Non-pigmented ciliary epithelial cell (primary cell): ENCODE measurements at regions not wholly inside any gene's neighbourhood (a gene's known extent, or its start where the extent isn't known, plus 50 kb on each side); places are given as distances from the start of the nearest gene placed in this dataset.

ENCODE experiments used
- DNase-seq: peaks from one replicate; pipeline ENCODE4 v3.0.0-alpha.2; 2010; ENCODE audit warnings: low read depth

DNA sequence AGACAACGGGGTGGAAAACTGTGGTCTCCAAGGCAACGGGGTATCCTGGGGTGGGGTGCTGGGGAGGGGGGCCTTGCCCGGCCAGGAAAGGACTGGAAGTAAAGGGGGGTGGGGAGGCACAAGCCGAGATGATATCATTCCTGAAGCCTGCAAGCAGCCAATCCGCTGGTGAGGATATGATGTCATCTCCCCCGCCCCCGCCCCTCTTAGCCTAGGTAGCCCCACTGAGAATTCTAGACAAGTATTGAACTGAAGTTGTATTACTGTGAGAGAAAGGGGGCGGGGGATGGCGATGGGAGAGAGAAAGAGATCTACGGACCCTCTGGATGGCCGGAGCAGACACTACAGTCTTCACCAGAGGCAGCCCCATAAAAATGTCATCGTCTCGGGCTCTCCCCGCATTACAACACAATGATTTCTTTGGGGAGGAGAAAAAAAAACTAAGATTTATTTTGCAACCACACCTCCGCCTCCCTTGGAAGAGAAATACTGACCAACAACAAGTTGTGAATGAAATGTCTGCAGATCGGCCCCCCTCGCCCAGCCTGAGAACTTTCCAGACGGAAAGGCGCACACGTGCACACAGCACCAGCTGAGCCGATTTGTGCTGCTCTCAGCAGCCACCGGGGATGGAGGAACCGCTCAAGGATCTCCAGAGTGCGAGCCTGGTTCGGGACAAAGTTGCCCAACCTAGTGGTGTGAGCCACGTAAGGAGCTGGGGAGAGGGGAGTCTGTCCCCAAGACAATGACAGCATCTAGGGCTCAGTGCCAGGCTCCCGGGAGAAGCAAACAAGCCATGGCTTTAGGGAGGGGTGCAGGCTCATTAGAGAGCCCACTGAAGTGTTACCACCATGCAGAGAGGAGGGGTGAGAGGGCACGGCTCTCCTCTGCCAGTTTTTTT lies 222.1 kb downstream of the SOX9 start:
- DNase-seq, result no peak

DNA sequence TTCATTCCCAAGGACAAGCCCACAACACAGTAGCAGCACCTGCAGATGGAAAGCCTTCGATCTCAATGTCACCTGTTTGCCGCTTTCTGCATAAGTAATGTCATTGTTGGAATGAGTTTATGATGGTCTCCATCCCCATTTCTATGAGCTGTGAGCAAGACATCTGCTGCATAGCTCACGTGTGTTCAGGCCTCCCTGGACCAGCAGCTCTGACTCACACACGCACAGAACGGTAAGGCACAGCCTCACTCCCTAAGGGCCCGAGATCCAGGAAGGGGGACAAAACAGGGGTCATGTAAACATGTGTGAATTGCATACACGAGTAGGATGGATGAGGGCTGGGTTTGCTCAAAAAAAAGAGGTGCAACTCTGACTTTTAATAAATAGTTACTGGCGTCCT lies 223.1 kb downstream of the SOX9 start:
- no peak for DNase-seq

DNA sequence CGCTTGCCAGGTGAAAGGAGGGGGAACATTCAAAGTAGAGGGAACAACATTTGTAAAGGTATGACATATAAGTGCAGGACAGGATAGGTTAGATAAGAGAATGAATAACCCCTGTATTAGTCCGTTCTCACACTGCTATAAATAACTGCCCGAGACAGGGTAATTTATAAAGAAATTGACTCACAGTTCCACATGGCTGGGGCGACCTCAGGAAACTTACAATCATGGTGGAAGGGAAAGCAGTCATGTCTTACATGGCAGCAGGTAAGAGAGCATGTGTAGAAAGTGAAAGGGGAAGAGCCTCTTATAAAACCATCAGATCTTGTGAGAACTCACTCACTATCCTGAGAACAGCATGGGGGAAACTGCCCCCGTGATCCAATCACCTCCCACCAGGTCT lies 223.8 kb downstream of the SOX9 start:
- DNase-seq, result no peak

DNA sequence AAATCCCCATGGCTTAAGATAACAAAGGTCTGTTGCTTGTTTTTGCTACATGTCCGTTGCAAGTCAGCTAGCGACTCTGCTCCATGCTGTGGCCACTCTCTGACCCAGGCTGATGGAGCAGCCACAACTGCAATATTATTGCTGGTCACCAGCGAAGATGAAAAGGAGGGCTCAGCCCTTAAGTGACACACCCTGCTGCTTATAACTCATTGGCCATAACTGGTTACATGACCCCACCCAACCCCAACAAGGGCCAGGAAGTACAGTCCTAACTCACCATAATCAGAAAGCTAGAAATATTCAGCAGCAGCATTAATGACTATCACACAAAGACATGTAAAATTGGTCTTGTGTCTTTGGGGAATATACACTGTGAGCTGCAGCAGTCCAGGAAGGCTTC lies 224.3 kb downstream of the SOX9 start:
- DNase-seq, result no peak

DNA sequence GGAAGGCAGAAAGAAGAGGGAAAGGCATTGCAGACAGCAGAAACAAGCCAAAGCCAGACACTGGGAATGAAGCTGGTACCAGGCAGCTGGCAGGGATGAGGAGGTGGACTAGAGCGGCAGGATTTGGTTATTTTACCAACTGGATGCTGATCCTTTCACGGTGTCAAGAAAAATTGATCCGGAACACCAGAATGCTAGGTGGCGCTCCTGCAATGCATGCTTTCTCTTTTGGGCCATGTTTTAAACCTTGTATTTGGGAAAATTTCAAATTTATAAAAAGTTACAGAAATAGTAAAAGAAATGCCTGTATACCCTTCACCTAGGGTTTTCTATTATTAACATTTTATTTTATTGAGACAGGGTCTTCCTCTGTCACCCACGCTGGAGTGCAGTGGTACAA lies 224.7 kb downstream of the SOX9 start:
- no peak for DNase-seq

DNA sequence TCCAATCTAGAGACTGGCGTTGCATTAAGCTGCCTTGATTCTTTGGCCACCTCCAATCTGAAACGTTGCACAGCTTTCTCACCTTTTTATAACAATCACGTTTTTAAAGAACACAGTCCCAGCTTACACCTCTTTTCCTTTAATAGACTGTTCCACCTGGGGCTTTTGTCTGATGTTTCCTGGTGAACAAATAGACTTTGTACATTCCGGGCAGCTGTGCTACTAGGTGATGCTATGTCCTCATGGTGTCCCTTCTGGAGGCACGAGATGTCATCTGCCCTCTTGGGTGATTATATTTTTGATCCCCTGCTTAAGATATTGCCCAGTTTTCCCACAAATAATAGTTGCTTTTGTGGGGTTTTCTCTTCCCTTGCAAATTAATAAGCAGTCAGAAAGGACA lies 225.5 kb downstream of the SOX9 start:
- DNase-seq, result no peak

DNA sequence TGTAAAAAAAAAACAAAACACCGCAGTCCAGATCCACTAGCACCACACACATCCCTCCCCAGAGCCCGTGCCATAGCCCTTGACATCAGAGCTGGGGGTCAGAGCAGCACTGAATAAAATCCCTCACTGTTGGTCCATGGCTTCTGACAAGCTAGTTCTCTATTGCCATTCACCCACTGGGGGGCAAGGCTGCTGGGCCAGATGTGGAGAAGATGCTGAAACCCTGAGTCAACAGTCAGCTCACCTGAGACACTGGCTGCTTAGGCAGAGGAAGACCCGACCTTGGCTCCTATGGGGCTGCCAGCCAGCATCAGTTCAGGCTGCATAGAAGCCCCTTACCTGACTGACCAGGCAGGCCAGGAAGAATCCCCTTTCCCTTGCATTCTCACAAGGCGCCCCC lies 228.2 kb downstream of the SOX9 start:
- DNase-seq, result no peak

DNA sequence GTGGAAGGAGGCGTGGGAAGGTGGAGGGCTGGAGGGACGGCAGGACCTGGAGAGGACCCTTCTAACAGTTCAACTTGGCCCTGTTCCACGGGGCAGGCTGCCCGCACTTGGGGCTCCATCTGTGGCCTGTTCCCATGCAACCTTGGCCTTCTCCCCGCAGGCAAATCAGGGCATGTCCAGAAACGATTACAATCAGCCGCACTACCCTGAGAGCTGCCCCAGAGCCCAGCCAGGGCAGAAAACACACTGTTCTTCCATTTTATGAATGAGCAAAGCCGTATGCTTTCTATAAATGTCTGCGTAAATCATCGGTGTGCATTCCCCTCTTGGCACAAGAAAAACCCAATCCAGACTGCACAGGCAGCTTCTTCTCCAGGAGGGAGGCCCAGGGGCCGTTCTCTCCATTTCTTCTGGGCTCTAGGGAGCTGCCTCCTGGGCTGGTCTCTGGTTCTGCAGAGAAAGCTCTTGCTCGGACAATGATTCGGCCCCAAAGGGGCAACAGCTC lies 228.7 kb downstream of the SOX9 start:
- no peak for DNase-seq

DNA sequence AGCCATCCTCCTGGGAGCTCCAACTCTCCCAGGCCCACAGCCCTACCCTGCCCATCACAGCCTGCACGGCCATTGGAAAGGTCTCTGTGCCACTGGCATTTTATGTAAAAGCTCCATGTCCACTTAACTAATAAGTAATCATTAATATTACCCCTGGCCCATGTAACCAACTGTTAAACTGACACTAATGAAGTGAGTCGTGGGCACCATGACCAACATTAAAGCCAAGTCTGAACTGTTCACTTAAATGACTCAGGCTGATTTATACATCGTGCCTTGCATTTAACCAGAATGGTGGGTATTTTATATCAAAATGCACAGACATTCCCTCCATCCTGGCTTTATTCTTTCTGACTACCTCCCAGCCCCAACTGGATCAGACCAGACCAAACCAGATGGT lies 229.3 kb downstream of the SOX9 start:
- no peak for DNase-seq

DNA sequence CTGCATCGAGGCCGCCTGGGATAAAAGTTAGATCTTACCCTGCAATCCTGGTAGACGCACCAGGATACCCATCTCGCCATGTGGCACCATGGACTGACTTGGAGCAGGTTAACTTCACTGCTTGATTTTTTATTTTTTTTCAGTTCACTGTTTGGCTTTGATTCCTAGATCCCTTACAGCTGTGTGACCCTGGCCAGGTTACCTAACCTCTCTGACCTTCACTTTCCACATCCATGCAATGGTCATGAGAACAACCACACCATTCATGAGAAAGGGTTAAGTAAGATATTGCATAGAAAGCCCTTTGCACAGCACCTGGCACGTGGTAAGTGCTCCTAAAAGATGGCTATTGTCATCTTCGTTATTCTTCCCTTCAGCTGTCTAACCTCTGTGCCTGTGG lies 230.5 kb downstream of the SOX9 start:
- no peak for DNase-seq

DNA sequence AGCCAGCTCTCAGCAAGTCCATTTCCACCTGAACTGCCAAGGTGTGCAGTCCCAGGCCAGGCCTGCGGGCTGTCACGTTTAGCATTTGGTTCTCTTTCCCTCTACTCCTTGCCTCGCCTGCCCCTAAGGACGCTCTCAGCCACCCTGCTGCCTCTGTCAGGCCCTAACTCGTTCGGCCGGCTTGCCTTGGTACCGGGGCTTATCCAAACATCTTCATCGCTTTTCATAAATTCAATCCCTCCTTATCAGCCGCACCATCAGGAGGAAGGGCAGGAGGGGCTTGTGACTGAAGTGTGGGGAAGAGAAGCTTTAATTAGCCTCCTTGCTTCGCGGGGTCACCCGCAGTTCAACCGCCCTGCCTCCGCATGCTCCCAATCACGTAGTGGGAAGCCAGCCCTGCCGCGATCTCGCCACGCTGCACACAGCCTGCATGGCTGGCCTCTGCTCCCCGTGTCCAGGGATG lies 231.1 kb downstream of the SOX9 start:
- DNase-seq, result no peak

DNA sequence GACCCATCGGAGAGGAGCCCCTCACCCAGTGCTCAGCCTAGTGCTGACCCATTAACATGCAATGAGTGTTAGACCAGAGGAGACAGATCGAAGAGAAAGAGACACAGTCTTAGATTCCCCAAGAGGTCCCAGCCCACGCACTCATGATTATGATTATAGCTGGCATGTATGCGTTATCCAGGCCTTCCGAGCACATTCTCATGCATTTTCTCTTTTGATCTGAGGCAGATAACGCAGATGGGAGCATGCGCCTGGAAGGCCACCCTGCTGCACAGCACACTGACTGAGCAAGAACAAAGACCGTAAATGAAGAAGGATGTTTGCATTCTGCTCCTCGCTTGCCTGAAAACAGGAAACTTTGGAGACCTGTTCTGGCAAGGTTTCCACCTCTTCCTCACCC lies 232.7 kb downstream of the SOX9 start:
- DNase-seq, result no peak

DNA sequence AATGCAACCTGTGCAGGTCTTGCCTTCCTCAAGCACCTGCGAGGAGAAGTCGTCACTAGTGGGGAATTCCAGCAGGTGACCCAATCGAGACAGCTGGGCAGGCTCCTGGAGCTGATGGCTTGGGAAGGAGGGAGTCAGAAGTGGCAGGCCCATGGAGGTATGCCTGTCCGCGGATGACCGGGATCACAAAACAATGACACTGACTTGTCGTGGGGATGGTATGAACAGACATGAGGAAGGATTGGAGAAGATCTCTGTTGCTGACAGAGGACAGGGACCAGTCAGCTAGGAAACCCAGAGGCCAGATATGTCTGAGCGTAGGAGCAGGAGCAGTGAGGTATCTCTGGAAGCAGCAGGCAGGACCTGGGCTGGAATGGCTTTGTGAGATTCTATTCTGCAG lies 233.3 kb downstream of the SOX9 start:
- DNase-seq, result no peak

DNA sequence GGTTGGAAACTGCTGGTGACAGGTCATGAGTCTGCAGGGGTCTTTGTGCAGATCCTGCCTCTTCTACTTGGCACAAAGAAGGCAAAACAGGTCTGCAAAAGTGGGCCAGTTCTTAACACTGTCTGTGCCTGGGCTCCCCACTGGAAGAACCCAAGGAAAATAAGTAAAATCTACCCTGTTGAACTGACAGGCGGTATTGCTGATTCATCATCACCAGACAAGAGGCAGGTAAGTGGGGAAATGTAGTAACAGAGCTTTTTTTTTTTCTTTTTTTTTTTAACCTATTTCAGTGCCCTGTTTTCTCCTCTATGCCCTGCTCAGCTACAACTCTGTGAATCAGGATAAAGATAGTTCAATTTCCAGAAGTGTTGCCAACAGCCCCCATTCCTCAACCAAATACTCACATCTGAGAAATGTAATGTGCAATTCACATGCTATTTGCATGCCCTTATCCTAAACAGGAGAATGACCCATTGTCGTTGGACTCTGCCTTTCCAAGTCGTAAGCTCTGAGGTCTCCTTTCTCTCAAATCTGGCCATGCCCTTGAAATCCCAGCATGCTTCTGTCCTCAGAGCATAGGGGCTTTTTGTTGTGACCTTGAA lies 237.0 kb downstream of the SOX9 start:
- DNase-seq, result no peak

DNA sequence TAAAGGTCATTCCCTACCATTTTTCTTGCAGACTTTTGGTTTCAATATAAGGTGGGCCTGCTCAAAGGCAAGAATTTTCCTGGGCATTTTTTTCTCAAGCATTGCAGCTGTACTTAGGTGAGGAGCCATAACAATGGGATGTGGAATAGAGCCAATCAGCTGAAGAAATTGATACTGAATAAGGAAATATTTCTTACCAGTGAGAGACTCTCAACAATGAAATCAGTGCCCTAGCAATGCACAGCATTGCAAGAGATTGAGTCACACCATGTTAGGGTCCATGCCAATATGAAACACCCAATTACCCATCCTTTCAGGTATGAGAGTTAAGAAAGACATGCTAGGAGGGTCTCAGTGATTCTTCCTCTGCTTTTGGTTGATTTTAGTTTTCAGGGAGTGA lies 237.6 kb downstream of the SOX9 start:
- no peak for DNase-seq

DNA sequence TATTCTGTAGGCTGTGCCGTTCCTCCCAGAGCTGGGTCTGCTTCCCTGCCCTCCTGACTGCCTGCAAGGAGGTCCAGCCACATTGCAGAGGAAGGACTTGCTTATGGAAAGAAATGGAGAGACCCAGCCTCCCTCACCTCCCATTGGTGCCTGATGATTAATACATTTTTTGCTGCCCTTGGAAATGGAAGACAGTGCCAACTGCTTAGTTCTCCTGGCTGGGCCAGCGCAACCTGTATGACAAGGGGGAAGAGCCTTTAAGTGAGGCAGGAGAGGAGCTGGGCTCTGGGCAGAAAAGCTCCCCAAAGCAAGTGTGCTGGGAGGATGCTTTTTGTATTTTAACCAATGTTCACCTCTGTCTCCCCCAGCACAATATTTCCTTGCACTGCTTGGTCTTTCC lies 238.5 kb downstream of the SOX9 start:
- no peak for DNase-seq

DNA sequence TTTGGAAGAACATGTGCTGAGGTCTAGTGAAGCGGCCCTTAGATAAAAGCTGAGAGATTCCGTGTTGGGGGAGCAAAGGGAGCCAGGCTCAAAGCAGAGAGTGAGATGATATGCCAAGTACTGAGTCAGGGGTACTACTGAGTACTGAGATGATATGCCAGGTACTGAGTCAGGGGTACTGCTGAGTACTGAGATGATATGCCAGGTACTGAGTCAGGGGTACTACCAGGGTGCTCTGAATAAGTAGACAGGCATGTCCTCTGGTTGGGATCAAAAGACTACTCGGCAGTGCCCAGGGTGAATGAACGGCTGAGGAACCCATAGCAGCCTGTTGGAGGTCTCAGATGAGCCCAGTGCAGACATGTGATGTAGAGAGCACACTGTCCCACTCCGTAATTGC lies 239.0 kb downstream of the SOX9 start:
- DNase-seq, result no peak

DNA sequence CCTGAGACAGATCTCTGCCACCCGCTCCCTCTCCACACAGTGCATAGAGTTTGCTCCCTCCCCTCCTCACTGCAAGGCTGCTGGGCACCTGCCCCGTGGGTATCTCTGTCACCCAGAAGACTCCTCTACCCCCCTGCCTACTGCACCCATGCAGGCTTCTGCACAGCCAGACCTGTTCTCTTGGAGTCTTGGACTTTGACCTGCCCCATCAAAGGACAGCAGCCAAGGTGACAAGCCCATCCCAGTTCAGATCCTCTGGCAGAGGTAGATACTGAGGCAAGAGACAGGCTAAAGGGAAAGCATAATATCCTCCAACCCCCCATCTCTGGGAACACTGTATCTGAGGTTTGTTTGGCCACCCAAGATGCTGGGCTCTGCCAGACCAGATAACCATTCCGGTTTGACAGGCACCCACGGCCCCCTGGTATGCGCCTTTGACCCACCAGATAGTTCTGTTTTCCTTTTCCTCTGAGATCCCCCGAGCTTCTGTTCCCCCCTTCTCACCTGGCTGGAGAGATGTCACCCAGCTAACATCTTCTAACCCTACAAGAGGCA lies 239.6 kb downstream of the SOX9 start:
- no peak for DNase-seq

DNA sequence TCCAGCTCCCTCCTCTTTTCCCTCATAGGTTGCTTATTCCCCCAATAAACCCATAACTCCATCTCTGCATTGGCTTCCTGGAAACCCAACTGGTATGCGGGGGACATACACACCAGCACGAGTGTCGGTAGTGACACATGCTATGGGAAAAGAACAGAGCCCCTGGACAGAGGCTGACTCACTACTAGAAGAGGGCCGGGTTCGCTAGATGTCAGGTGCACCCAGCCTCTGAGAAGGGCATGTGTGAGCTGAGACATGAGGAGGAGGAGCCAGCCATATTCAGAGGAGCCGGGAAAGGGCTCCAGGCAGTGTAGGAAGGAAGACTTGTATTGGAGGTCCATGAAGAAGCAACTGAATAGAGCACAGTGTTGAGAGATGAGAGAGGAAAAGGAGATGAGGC lies 241.1 kb downstream of the SOX9 start:
- no peak for DNase-seq

DNA sequence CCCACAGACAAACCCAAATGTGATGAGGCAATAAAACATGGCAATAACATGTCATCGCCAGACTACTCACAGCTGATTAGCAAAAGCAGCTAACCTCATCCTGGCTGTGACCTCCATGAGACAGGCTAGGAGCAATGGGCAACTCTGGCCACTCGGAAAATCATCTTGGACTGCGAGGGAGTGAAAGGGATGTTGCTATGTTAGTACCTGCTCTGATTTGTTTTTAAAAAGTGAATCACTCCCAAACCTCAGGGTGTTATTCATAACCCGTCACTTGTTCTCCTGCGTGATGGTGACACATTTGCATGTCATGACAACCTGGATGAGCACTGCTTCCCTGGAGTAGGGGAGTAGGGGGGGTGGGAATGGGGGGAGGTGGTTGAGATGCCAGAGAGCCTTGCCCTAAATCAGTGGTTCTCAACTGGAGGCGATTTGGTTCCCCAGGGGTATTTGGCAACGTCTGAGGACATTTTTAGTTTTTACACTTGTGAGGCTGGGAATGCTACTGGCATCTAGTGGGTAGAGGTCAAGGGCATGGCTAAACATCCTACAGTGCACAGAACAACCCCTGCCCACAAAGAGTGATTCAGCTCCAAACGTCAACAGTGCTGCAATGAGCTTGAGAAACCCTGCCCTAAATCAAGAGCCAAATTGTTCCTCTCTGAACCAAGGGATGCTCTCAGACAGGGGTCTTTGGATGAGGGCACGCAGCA lies 241.7 kb downstream of the SOX9 start:
- no peak for DNase-seq

DNA sequence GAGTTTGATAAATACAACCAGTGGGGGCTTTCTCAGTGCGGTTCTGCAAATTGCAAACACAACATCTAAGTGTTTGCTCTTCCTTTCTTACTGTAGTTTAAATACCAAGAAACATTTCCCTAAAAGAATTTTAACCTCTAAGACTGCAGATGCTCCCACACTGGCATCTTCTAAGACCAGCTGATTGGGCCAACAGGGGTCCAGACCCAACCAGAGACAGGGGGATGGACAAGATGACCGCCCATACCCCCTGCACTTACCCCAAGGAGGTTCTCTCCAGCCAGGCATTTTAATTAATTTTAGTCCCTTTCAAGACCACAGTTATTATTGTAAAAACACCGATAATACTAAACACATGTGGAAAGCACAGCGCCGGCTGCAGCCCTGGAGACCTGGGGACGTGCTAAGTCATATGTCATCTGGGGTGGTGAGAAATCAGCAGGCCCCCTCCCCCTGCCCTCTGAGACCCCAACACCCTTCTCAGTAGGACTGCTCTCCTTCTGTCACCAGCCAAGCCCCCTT lies 242.3 kb downstream of the SOX9 start:
- no peak for DNase-seq

DNA sequence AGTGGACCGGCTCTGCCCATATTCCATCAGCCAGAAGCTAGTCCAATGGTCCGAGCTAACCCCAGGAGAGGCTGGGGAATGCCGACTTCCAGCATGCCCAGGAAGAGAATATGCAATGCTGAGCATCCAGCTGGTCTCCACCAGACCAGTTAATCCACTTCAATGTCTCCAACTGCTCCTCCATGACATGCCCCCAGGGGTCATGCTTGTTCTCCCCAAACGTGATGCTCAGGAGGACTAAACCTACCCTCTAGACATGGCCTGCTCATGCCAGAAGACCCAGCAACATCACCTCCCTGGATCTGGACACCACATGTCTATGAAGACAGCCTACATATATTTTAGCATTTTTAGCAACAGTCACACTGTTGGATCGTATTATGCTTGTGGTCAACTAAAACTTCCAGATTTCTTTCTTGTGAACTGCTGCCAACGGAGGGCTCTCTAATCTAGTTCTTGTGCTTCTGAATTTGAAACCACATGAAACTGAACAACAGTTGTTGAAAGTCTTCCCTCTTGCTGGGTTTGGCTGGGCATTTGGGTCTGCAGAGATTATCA lies 245.1 kb downstream of the SOX9 start:
- DNase-seq, result no peak
